GM12878 (cell line): ENCODE measurements at regions not wholly inside any gene's neighbourhood (a gene's known extent, or its start where the extent isn't known, plus 50 kb on each side); places are given as distances from the start of the nearest gene placed in this dataset.

Experiments used
- ATAC-seq: fragments of 200-7000 bp; cut with Tn5 transposase; 3 replicates; pipeline ENCODE4 v1.9.1; 2020; ENCODE audit warnings: mild to moderate bottlenecking, moderate library complexity
- BruUV-seq: library from RNA; stranded (reverse); fragments of 400-500 nt; replicated peaks from 2 replicates; lab custom pipeline; 2021; lab: Mats Ljungman, UMichigan
- CTCF ChIA-PET: fragments of 300-600 bp; sonication (Branson Sonifier 250); formaldehyde crosslinking; extraction: SDS; loops from one replicate; lab custom pipeline; 2021; ENCODE audit warnings: inconsistent platforms; lab: Yijun Ruan, JAX
- POLR2A ChIA-PET: fragments of 350-600 bp; formaldehyde crosslinking; extraction: SDS; loops from one replicate; lab custom pipeline; 2021; ENCODE audit warnings: inconsistent platforms; lab: Charles Lee
- RAD21 ChIA-PET: fragments of 300-600 bp; sonication (Branson Sonifier 250); formaldehyde crosslinking; loops from one replicate; lab custom pipeline; 2023; ENCODE audit warnings: antibody characterized with exemption; ENCODE audit not compliant: unreplicated experiment; lab: Charles Lee
- SMC1A ChIA-PET: fragments of 300-600 bp; sonication (Branson Sonifier 250); formaldehyde crosslinking; loops from one replicate; lab custom pipeline; 2023; ENCODE audit not compliant: unreplicated experiment, uncharacterized antibody; lab: Charles Lee
- DNase-seq: peaks from one replicate; pipeline ENCODE4 v3.0.0-alpha.2; 2011; ENCODE audit warnings: low read depth, low spot score
- FAIRE-seq: peaks from 3 replicates; lab custom pipeline; 2011; peaks lifted over from hg19 to GRCh38; lab: Jason Lieb, UNC
- H2AFZ ChIP-seq: 2 replicates; pipeline ENCODE4 v1.6.0; 2011; ENCODE audit warnings: low read depth, low read length, control low read depth; ENCODE audit not compliant: control insufficient read depth
- H3K27ac ChIP-seq: 2 replicates; pipeline ENCODE4 v1.5.1; 2011; ENCODE audit warnings: control low read depth; ENCODE audit not compliant: control insufficient read depth, insufficient read depth
- H3K27me3 ChIP-seq, 2 experiments: replicated peaks in 1 of 2; 2 replicates each; pipeline versions ENCODE4 v1.6.0 to v1.6.1; 2011; ENCODE audit warnings: low read length in 1 of 2; ENCODE audit not compliant: control insufficient read depth in 2 of 2, insufficient read depth in 2 of 2
- H3K36me3 ChIP-seq, 2 experiments: 2 replicates each; pipeline ENCODE4 v1.5.1; 2011; ENCODE audit warnings: low read length in 1 of 2; ENCODE audit not compliant: control insufficient read depth in 2 of 2, insufficient read depth in 2 of 2
- H3K4me1 ChIP-seq: 2 replicates; pipeline ENCODE4 v1.6.1; 2011; ENCODE audit warnings: mild to moderate bottlenecking, low read length, moderate library complexity, mixed read lengths; ENCODE audit not compliant: control insufficient read depth, insufficient read depth
- H3K4me2 ChIP-seq: 2 replicates; pipeline ENCODE4 v1.6.0; 2011; ENCODE audit warnings: control low read depth; ENCODE audit not compliant: control insufficient read depth, insufficient read depth
- H3K4me3 ChIP-seq: fragments of 200-600 bp; sonication (generic); 2 replicates; pipeline ENCODE4 v1.5.1; 2016
- H3K79me2 ChIP-seq: 2 replicates; pipeline ENCODE4 v1.6.0; 2011; ENCODE audit warnings: low read length; ENCODE audit not compliant: control insufficient read depth, insufficient read depth
- H3K9ac ChIP-seq: 2 replicates; pipeline ENCODE4 v1.8.0; 2011; ENCODE audit warnings: low read length, control low read depth, mixed read lengths; ENCODE audit not compliant: control insufficient read depth, insufficient read depth
- H3K9me3 ChIP-seq: replicated peaks from 3 replicates; pipeline ENCODE4 v1.5.1; 2011; ENCODE audit warnings: mild to moderate bottlenecking, low read length; ENCODE audit not compliant: control insufficient read depth, insufficient read depth
- H4K20me1 ChIP-seq: 2 replicates; pipeline ENCODE4 v1.6.0; 2011; ENCODE audit not compliant: control insufficient read depth, insufficient read depth
- CREB1 ChIP-seq: IDR thresholded peaks from 2 replicates; pipeline ENCODE4 v1.6.1; 2012; ENCODE audit warnings: low read depth, mild to moderate bottlenecking, inconsistent platforms
- FOXK2 ChIP-seq: fragments of 450-650 bp; IDR thresholded peaks from 2 replicates; pipeline ENCODE4 v1.6.1; 2017; ENCODE audit warnings: mild to moderate bottlenecking, moderate library complexity
- FOXM1 ChIP-seq: IDR thresholded peaks from 2 replicates; pipeline ENCODE4 v1.6.1; 2012; ENCODE audit warnings: low read depth, mild to moderate bottlenecking, inconsistent platforms, low read length, moderate library complexity
- MTA2 ChIP-seq: fragments of 450-650 bp; IDR thresholded peaks from 2 replicates; pipeline ENCODE4 v1.6.1; 2016; ENCODE audit warnings: low read depth, mild to moderate bottlenecking, moderate library complexity
- MYC ChIP-seq: IDR thresholded peaks from 2 replicates; pipeline ENCODE4 v1.6.1; 2011; ENCODE audit warnings: mild to moderate bottlenecking, low read length, moderate library complexity, inconsistent platforms; ENCODE audit not compliant: insufficient read depth, insufficient replicate concordance, insufficient read length, severe bottlenecking
- NBN ChIP-seq: fragments of 450-650 bp; IDR thresholded peaks from 2 replicates; pipeline ENCODE4 v1.6.1; 2016
- PAX8 ChIP-seq: fragments of 450-650 bp; IDR thresholded peaks from 2 replicates; pipeline ENCODE4 v1.6.1; 2017; ENCODE audit warnings: mild to moderate bottlenecking, moderate library complexity
- PML ChIP-seq: IDR thresholded peaks from 2 replicates; pipeline ENCODE4 v1.6.1; 2012; ENCODE audit warnings: low read length, inconsistent platforms
- POLR2AphosphoS5 ChIP-seq: IDR thresholded peaks from 2 replicates; pipeline ENCODE4 v1.6.1; 2011; ENCODE audit warnings: mild to moderate bottlenecking, low read length, inconsistent platforms
- SRF ChIP-seq, 2 experiments: IDR thresholded peaks; 2 replicates each; pipeline ENCODE4 v1.6.1; 2011; ENCODE audit warnings: low read depth in 2 of 2, low read length in 2 of 2, mild to moderate bottlenecking in 1 of 2, moderate library complexity in 1 of 2
- WGBS: methylation state at CpG from one replicate; pipeline ENCODE4 v1.1.6; 2016; ENCODE audit warnings: low lambda C conversion rate; ENCODE audit not compliant: insufficient replicate concordance, insufficient coverage; ENCODE audit errors: missing lambda C conversion rate; 5-methylcytosine and 5-hydroxymethylcytosine counted together
- in situ Hi-C: fragments of 300-500 bp; cut with MboI; formaldehyde crosslinking; loops from 9 replicates; pipeline ENCODE4 v1.14.3; 2018; ENCODE audit warnings: mixed read lengths
- intact Hi-C: fragments of 100-400 bp; cut with micrococcal nuclease; formaldehyde crosslinking; loops from one replicate; pipeline ENCODE4 v1.14.2; 2022; ENCODE audit not compliant: unreplicated experiment
- TF ChIP-seq, protein P1 (sequence below): IDR thresholded peaks from 2 replicates; pipeline ENCODE4 v1.6.1; 2012; ENCODE audit warnings: low read length, inconsistent platforms
- TF ChIP-seq, protein P2 (sequence below): fragments of 450-650 bp; IDR thresholded peaks from 2 replicates; pipeline ENCODE4 v1.6.1; 2018; ENCODE audit warnings: mild to moderate bottlenecking, low read depth, moderate library complexity; ENCODE audit not compliant: partially characterized antibody
- TF ChIP-seq, protein P3 (sequence below): IDR thresholded peaks from 2 replicates; pipeline ENCODE4 v1.6.1; 2012; ENCODE audit warnings: improper control_type of control experiment, low read depth, low read length; ENCODE audit not compliant: insufficient replicate concordance

DNA sequence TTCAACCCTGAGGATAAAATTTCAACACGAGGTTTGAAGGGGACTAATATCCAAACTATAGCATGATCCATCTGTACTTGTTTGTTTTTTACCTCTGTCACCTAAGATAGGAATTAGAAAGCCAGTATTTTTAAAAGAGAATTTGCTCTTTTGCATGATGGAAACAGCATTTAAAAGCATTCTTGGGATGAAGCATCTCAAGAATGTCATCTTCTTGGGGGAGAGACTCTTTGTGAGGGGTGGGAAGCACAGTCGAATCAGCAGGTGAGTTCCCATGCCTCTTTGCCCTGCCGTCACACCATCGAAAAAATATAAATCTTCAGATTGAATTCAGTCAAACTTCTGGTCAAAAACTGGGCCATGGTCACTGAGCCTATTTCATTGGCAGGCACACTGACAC, 55.3 kb upstream of the BCHE start:
- RAD21 ChIA-PET = interaction anchor here (1.2 kb wide), 1 partner anchor 87 kb away, joined by 3 read pairs; no protein-coding TSS in a partner anchor
- Histone ChIP-seq H3K27ac (no peak overlapping the region), H4K20me1 (no peaks in the 10 kb centered on the region), H2AFZ (no peak overlapping the region), H3K9ac (no peak overlapping the region), H3K4me1 (no peaks in the 10 kb centered on the region), H3K36me3 (no peaks in the 10 kb centered on the region), H3K9me3 (no peaks in the 10 kb centered on the region), H3K27me3 (no peaks in the 10 kb centered on the region), H3K4me2 (no peak overlapping the region), H3K79me2 (no peaks in the 10 kb centered on the region), H3K4me3 (no peak overlapping the region)
- SMC1A ChIA-PET = interaction anchor here (0.7 to 1.9 kb wide), 3 partner anchors 30 to 480 kb away, joined by 3 to 5 read pairs (median 5); no protein-coding TSS in a partner anchor
- TF ChIP-seq NBN (no peak), PAX8 (no peak), PML (no peak), MYC (no peak), FOXK2 (no peak), MTA2 (no peak), POLR2AphosphoS5 (no peak), CREB1 (no peak), SRF (IDR thresholded peaks at IDR 0.05; ENCODE audit: low read depth in 2 of 2, low read length in 2 of 2) (no peak), FOXM1 (no peak)
- TF ChIP-seq, protein P1, sequence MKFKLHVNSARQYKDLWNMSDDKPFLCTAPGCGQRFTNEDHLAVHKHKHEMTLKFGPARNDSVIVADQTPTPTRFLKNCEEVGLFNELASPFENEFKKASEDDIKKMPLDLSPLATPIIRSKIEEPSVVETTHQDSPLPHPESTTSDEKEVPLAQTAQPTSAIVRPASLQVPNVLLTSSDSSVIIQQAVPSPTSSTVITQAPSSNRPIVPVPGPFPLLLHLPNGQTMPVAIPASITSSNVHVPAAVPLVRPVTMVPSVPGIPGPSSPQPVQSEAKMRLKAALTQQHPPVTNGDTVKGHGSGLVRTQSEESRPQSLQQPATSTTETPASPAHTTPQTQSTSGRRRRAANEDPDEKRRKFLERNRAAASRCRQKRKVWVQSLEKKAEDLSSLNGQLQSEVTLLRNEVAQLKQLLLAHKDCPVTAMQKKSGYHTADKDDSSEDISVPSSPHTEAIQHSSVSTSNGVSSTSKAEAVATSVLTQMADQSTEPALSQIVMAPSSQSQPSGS = no peak
- TF ChIP-seq, protein P2, sequence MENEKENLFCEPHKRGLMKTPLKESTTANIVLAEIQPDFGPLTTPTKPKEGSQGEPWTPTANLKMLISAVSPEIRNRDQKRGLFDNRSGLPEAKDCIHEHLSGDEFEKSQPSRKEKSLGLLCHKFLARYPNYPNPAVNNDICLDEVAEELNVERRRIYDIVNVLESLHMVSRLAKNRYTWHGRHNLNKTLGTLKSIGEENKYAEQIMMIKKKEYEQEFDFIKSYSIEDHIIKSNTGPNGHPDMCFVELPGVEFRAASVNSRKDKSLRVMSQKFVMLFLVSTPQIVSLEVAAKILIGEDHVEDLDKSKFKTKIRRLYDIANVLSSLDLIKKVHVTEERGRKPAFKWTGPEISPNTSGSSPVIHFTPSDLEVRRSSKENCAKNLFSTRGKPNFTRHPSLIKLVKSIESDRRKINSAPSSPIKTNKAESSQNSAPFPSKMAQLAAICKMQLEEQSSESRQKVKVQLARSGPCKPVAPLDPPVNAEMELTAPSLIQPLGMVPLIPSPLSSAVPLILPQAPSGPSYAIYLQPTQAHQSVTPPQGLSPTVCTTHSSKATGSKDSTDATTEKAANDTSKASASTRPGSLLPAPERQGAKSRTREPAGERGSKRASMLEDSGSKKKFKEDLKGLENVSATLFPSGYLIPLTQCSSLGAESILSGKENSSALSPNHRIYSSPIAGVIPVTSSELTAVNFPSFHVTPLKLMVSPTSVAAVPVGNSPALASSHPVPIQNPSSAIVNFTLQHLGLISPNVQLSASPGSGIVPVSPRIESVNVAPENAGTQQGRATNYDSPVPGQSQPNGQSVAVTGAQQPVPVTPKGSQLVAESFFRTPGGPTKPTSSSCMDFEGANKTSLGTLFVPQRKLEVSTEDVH = no peak
- TF ChIP-seq, protein P3, sequence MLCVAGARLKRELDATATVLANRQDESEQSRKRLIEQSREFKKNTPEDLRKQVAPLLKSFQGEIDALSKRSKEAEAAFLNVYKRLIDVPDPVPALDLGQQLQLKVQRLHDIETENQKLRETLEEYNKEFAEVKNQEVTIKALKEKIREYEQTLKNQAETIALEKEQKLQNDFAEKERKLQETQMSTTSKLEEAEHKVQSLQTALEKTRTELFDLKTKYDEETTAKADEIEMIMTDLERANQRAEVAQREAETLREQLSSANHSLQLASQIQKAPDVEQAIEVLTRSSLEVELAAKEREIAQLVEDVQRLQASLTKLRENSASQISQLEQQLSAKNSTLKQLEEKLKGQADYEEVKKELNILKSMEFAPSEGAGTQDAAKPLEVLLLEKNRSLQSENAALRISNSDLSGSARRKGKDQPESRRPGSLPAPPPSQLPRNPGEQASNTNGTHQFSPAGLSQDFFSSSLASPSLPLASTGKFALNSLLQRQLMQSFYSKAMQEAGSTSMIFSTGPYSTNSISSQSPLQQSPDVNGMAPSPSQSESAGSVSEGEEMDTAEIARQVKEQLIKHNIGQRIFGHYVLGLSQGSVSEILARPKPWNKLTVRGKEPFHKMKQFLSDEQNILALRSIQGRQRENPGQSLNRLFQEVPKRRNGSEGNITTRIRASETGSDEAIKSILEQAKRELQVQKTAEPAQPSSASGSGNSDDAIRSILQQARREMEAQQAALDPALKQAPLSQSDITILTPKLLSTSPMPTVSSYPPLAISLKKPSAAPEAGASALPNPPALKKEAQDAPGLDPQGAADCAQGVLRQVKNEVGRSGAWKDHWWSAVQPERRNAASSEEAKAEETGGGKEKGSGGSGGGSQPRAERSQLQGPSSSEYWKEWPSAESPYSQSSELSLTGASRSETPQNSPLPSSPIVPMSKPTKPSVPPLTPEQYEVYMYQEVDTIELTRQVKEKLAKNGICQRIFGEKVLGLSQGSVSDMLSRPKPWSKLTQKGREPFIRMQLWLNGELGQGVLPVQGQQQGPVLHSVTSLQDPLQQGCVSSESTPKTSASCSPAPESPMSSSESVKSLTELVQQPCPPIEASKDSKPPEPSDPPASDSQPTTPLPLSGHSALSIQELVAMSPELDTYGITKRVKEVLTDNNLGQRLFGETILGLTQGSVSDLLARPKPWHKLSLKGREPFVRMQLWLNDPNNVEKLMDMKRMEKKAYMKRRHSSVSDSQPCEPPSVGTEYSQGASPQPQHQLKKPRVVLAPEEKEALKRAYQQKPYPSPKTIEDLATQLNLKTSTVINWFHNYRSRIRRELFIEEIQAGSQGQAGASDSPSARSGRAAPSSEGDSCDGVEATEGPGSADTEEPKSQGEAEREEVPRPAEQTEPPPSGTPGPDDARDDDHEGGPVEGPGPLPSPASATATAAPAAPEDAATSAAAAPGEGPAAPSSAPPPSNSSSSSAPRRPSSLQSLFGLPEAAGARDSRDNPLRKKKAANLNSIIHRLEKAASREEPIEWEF = no peak
- FAIRE-seq (no peak), ATAC-seq (no peak), DNase-seq (no peak)
- no TSS peak for BruUV-seq
- CTCF ChIA-PET = interaction anchor here (1.1 to 2.6 kb wide), 2 partner anchors 19 to 37 kb away, joined by 3 to 11 read pairs; no protein-coding TSS in a partner anchor
- intact Hi-C loops (no loop called here), in situ Hi-C loops (no loop called here)
- WGBS = 2% methylated on average over 4 of the region's 4 CpGs
- POLR2A ChIA-PET = no interaction called here
